Endothelial cell of umbilical vein (primary cell): ENCODE measurements at regions not wholly inside any gene's neighbourhood (a gene's known extent, or its start where the extent isn't known, plus 50 kb on each side); places are given as distances from the start of the nearest gene placed in this dataset.

ENCODE experiments used
- BruUV-seq: library from RNA; stranded (reverse); fragments of 400-500 nt; replicated peaks from 2 replicates; lab custom pipeline; 2021; lab: Mats Ljungman, UMichigan
- CTCF ChIA-PET: fragments of 300-600, 350-600 bp; sonication (Branson Sonifier 250); formaldehyde crosslinking; loops from one replicate; lab custom pipeline; 2021; ENCODE audit warnings: antibody characterized with exemption, inconsistent platforms; lab: Charles Lee
- POLR2A ChIA-PET: fragments of 300-600, 350-600 bp; sonication (Branson Sonifier 250); formaldehyde crosslinking; loops from one replicate; lab custom pipeline; 2021; ENCODE audit warnings: antibody characterized with exemption, inconsistent platforms; lab: Charles Lee
- DNase-seq: peaks from one replicate; pipeline ENCODE4 v3.0.0-alpha.2; 2011; ENCODE audit warnings: low read depth, low spot score
- FAIRE-seq: peaks from 2 replicates; lab custom pipeline; 2011; peaks lifted over from hg19 to GRCh38; lab: Jason Lieb, UNC
- H2AFZ ChIP-seq: 2 replicates; pipeline ENCODE4 v1.6.0; 2012; ENCODE audit warnings: low read depth, low read length, control low read depth, inconsistent platforms
- H3K27ac ChIP-seq: 2 replicates; pipeline ENCODE4 v1.5.1; 2011; ENCODE audit warnings: low read depth, mild to moderate bottlenecking, control low read depth, low read length, moderate library complexity; ENCODE audit not compliant: insufficient read depth
- H3K27me3 ChIP-seq, 2 experiments: 2 replicates each; pipeline versions ENCODE4 v1.6.0 to v1.6.1; 2011; ENCODE audit warnings: low read length in 2 of 2, mixed read lengths in 1 of 2; ENCODE audit not compliant: control insufficient read depth in 2 of 2, insufficient read depth in 2 of 2
- H3K36me3 ChIP-seq, 2 experiments: 2 replicates in 1 of 2; 3 replicates in 1 of 2; pipeline ENCODE4 v1.5.1; 2011; ENCODE audit warnings: low read length in 2 of 2, mild to moderate bottlenecking in 1 of 2, moderate library complexity in 1 of 2; ENCODE audit not compliant: control insufficient read depth in 2 of 2, insufficient read depth in 2 of 2; ENCODE audit errors: extremely low read depth in 1 of 2
- H3K4me1 ChIP-seq: 3 replicates; pipeline ENCODE4 v1.5.1; 2011; ENCODE audit warnings: mild to moderate bottlenecking, low read length; ENCODE audit not compliant: control insufficient read depth, insufficient read depth; ENCODE audit errors: extremely low read depth
- H3K4me2 ChIP-seq: 2 replicates; pipeline ENCODE4 v1.6.1; 2011; ENCODE audit warnings: low read length, control low read depth, mixed read lengths; ENCODE audit not compliant: insufficient read depth
- H3K4me3 ChIP-seq, 3 experiments: fragments of 200-600 bp in 1 of 3; sonication (generic), shearing (Covaris generic) in 1 of 3; replicated peaks in 1 of 3; 2 replicates each; pipeline ENCODE4 v1.5.1; 2011 to 2016; ENCODE audit warnings: control low read depth in 3 of 3, low read length in 3 of 3, mild to moderate bottlenecking in 2 of 3, inconsistent platforms in 1 of 3, low read depth in 1 of 3, moderate library complexity in 1 of 3; ENCODE audit not compliant: insufficient read depth in 1 of 3
- H3K79me2 ChIP-seq: 2 replicates; pipeline ENCODE4 v1.6.0; 2012; ENCODE audit warnings: low read length, inconsistent platforms; ENCODE audit not compliant: control insufficient read depth, insufficient read depth
- H3K9ac ChIP-seq: replicated peaks from 2 replicates; pipeline ENCODE3; 2011; ENCODE audit warnings: low read length, control low read depth; ENCODE audit not compliant: insufficient read depth; ENCODE audit errors: extremely low read depth
- H3K9me1 ChIP-seq: replicated peaks from 3 replicates; pipeline ENCODE4 v1.6.0; 2011; ENCODE audit warnings: mild to moderate bottlenecking, low read length; ENCODE audit not compliant: control insufficient read depth, insufficient read depth; ENCODE audit errors: extremely low read depth
- H3K9me3 ChIP-seq: replicated peaks from 2 replicates; pipeline ENCODE4 v1.5.1; 2012; ENCODE audit warnings: low read length, inconsistent platforms; ENCODE audit not compliant: control insufficient read depth, insufficient read depth
- H4K20me1 ChIP-seq: replicated peaks from 2 replicates; pipeline ENCODE3; 2011; ENCODE audit warnings: mild to moderate bottlenecking, low read length; ENCODE audit not compliant: control insufficient read depth, insufficient read depth; ENCODE audit errors: extremely low read depth
- CTCF ChIP-seq, 2 donors: IDR thresholded peaks; 1 replicate in 1 of 2; 2 replicates in 1 of 2; pipeline ENCODE4 v1.5.1; 2011; ENCODE audit warnings: low read length in 2 of 2, mild to moderate bottlenecking in 2 of 2, moderate library complexity in 2 of 2, control low read depth in 1 of 2, inconsistent platforms in 1 of 2, low read depth in 1 of 2; ENCODE audit not compliant: insufficient read depth in 1 of 2; ENCODE audit errors: extremely low read depth in 1 of 2
- EZH2 ChIP-seq: IDR thresholded peaks from 2 replicates; pipeline ENCODE4 v1.6.1; 2012; ENCODE audit warnings: borderline replicate concordance, low read depth, mild to moderate bottlenecking, moderate library complexity, low read length, inconsistent platforms; ENCODE audit not compliant: severe bottlenecking
- FOS ChIP-seq: IDR thresholded peaks from 2 replicates; pipeline ENCODE4 v1.6.1; 2011; ENCODE audit warnings: mild to moderate bottlenecking, low read length, moderate library complexity, borderline replicate concordance; ENCODE audit not compliant: insufficient read depth
- GATA2 ChIP-seq: IDR thresholded peaks from 2 replicates; pipeline ENCODE4 v1.7.0; 2011; ENCODE audit warnings: low read depth, mild to moderate bottlenecking, moderate library complexity, mixed read lengths, low read length; ENCODE audit not compliant: insufficient read length, insufficient read depth
- JUN ChIP-seq: IDR thresholded peaks from 2 replicates; pipeline ENCODE4 v1.6.1; 2011; ENCODE audit warnings: borderline replicate concordance, low read depth; ENCODE audit not compliant: insufficient read length, insufficient read depth
- MAX ChIP-seq: IDR thresholded peaks from 2 replicates; pipeline ENCODE4 v1.6.1; 2011; ENCODE audit not compliant: insufficient read depth, insufficient read length
- MYC ChIP-seq: IDR thresholded peaks from one replicate; pipeline ENCODE4 v1.6.1; 2011; ENCODE audit warnings: mild to moderate bottlenecking, low read depth, low read length
- POLR2A ChIP-seq: IDR thresholded peaks from 2 replicates; pipeline ENCODE4 v1.6.1; 2012; ENCODE audit warnings: low read depth, mild to moderate bottlenecking, control low read depth, low read length
- POLR2AphosphoS5 ChIP-seq: IDR thresholded peaks from 2 replicates; pipeline ENCODE4 v1.6.1; 2012; ENCODE audit warnings: low read depth, mild to moderate bottlenecking, control low read depth, low read length, moderate library complexity; ENCODE audit not compliant: insufficient read depth
- dilution Hi-C: fragments of 300-500 bp; cut with MboI; formaldehyde crosslinking; loops from one replicate; pipeline ENCODE4 v1.15.0; 2019; ENCODE audit warnings: low sequenced_read_pairs; ENCODE audit not compliant: extremely low pct_ligation_motif_present
- intact Hi-C: fragments of 100-400 bp; cut with micrococcal nuclease; formaldehyde crosslinking; loops from one replicate; pipeline ENCODE4 v1.10.0; 2022

- DNase-seq (no peak), FAIRE-seq (no peak)
- dilution Hi-C loops, result no loop called here
- no peak overlapping the region for H3K9ac ChIP-seq
- intact Hi-C loops, result no loop called here
- no peaks in the 10 kb centered on the region for H3K27me3 ChIP-seq
- H3K4me2 ChIP-seq, result no peak overlapping the region
- ChIA-PET CTCF (no interaction called here), POLR2A (no interaction called here)
- no TSS peak for BruUV-seq
- no peaks in the 10 kb centered on the region for H3K9me3 ChIP-seq
- no peak overlapping the region for H3K4me3 ChIP-seq
- no peaks in the 10 kb centered on the region for H3K79me2 ChIP-seq
- no peaks in the 10 kb centered on the region for H3K4me1 ChIP-seq
- H3K27ac ChIP-seq, result no peak overlapping the region
- no peak overlapping the region for H2AFZ ChIP-seq
- no peak for TF ChIP-seq POLR2AphosphoS5
- TF ChIP-seq EZH2, result no peak
- TF ChIP-seq MYC, result no peak
- no peak for TF ChIP-seq GATA2
- no peak for TF ChIP-seq FOS
- TF ChIP-seq JUN, result no peak
- TF ChIP-seq CTCF (IDR thresholded peaks at IDR 0.05; ENCODE audit: extremely low read depth in 1 of 2, insufficient read depth in 1 of 2, low read depth in 1 of 2, low read length in 2 of 2), result no peak
- no peak for TF ChIP-seq POLR2A
- no peak for TF ChIP-seq MAX
- no peaks in the 10 kb centered on the region for H3K36me3 ChIP-seq
- no peaks in the 10 kb centered on the region for H3K9me1 ChIP-seq
- no peaks in the 10 kb centered on the region for H4K20me1 ChIP-seq
These were observed 163.0 kb upstream of the RNPC3 start for GRCh38 chr1:103362348-103363007.
